SK-N-SH (cell line): ENCODE measurements at regions not wholly inside any gene's neighbourhood (a gene's known extent, or its start where the extent isn't known, plus 50 kb on each side); places are given as distances from the start of the nearest gene placed in this dataset.

Source experiments
- CTCF ChIA-PET: fragments of 300-600, 350-600 bp; formaldehyde crosslinking; extraction: SDS; loops from one replicate; lab custom pipeline; 2021; lab: Yijun Ruan, JAX
- POLR2A ChIA-PET: fragments of 350-600 bp; sonication (Branson Sonifier 250); formaldehyde crosslinking; extraction: SDS; loops from one replicate; lab custom pipeline; 2020; ENCODE audit warnings: antibody characterized with exemption, inconsistent platforms; lab: Yijun Ruan, JAX
- DNase-seq: peaks from one replicate; pipeline ENCODE4 v3.0.0; 2012
- H2AFZ ChIP-seq: fragments of 200-600 bp; sonication (generic); 2 replicates; pipeline ENCODE4 v1.8.1; 2016; ENCODE audit warnings: antibody characterized with exemption, mild to moderate bottlenecking, low read depth
- H3F3A ChIP-seq: fragments of 200-600 bp; sonication (generic); replicated peaks from 2 replicates; pipeline ENCODE3; 2016; ENCODE audit warnings: antibody characterized with exemption, mild to moderate bottlenecking; ENCODE audit not compliant: insufficient read depth
- H3K27ac ChIP-seq, 2 experiments: fragments of 200-500 bp in 1 of 2; fragments of 200-600 bp in 1 of 2; sonication (Bioruptor generic) in 1 of 2; sonication (generic), shearing (Covaris generic) in 1 of 2; 2 replicates each; pipeline versions ENCODE4 v1.5.1 to v1.6.1; 2014 to 2016; ENCODE audit warnings: low read depth in 2 of 2, inconsistent platforms in 1 of 2, low read length in 1 of 2, mild to moderate bottlenecking in 1 of 2, mixed read lengths in 1 of 2
- H3K27me3 ChIP-seq: fragments of 200-600 bp; sonication (generic), shearing (Covaris generic); 2 replicates; pipeline ENCODE4 v1.6.1; 2016; ENCODE audit warnings: mixed run types; ENCODE audit not compliant: insufficient read depth
- H3K36me3 ChIP-seq, 2 experiments: fragments of 200-500 bp in 1 of 2; fragments of 200-600 bp in 1 of 2; sonication (Bioruptor generic) in 1 of 2; sonication (generic) in 1 of 2; replicated peaks in 1 of 2; 2 replicates each; pipeline versions ENCODE3 to v1.5.1; 2014 to 2016; ENCODE audit warnings: low read length in 1 of 2, mild to moderate bottlenecking in 1 of 2; ENCODE audit not compliant: insufficient read depth in 2 of 2, control insufficient read depth in 1 of 2
- H3K4me1 ChIP-seq, 2 experiments: fragments of 200-500 bp in 1 of 2; fragments of 200-600 bp in 1 of 2; sonication (Bioruptor generic) in 1 of 2; sonication (generic), shearing (Covaris generic) in 1 of 2; 2 replicates each; pipeline versions ENCODE4 v1.5.1 to v1.6.1; 2014 to 2016; ENCODE audit warnings: low read depth in 1 of 2, low read length in 1 of 2, mixed run types in 1 of 2; ENCODE audit not compliant: insufficient read depth in 2 of 2, control insufficient read depth in 1 of 2
- H3K4me2 ChIP-seq: fragments of 200-600 bp; sonication (generic), shearing (Covaris generic); 2 replicates; pipeline ENCODE4 v1.6.1; 2017; ENCODE audit warnings: mixed run types
- H3K4me3 ChIP-seq, 2 experiments: fragments of 200-500 bp in 1 of 2; fragments of 200-600 bp in 1 of 2; sonication (Bioruptor generic) in 1 of 2; sonication (generic), shearing (Covaris generic) in 1 of 2; 2 replicates each; pipeline versions ENCODE4 v1.5.1 to v1.8.1; 2014 to 2016; ENCODE audit warnings: low read depth in 2 of 2, inconsistent platforms in 1 of 2, low read length in 1 of 2, mild to moderate bottlenecking in 1 of 2, mixed read lengths in 1 of 2, moderate library complexity in 1 of 2
- H3K79me2 ChIP-seq: fragments of 200-600 bp; sonication (generic); 2 replicates; pipeline ENCODE4 v1.8.1; 2017; ENCODE audit warnings: mild to moderate bottlenecking; ENCODE audit not compliant: insufficient read depth
- H3K9ac ChIP-seq: fragments of 200-600 bp; sonication (generic); 2 replicates; pipeline ENCODE4 v1.6.1; 2017; ENCODE audit warnings: mixed run types
- H3K9me2 ChIP-seq: fragments of 200-600 bp; sonication (generic); 2 replicates; pipeline ENCODE4 v1.6.1; 2017; ENCODE audit warnings: mixed run types
- H3K9me3 ChIP-seq: fragments of 200-600 bp; sonication (generic); 2 replicates; pipeline ENCODE4 v1.6.1; 2017; ENCODE audit warnings: mixed run types, mild to moderate bottlenecking, moderate library complexity
- H4K20me1 ChIP-seq: fragments of 200-600 bp; sonication (generic); 2 replicates; pipeline ENCODE4 v1.6.1; 2017; ENCODE audit warnings: mild to moderate bottlenecking, mixed run types; ENCODE audit not compliant: insufficient read depth
- CTCF ChIP-seq: fragments of 200-600 bp; sonication (generic); IDR thresholded peaks from 2 replicates; pipeline ENCODE4 v1.6.1; 2017; ENCODE audit warnings: antibody characterized with exemption, mild to moderate bottlenecking, moderate library complexity
- ELF1 ChIP-seq: IDR thresholded peaks from 2 replicates; pipeline ENCODE4 v1.4.0; 2012
- EP300 ChIP-seq, 2 experiments: IDR thresholded peaks; 2 replicates each; pipeline versions ENCODE4 v1.4.0 to v1.6.1; 2012; ENCODE audit warnings: borderline replicate concordance in 1 of 2, low read depth in 1 of 2, low read length in 1 of 2
- EZH2phosphoT487 ChIP-seq: fragments of 200-600 bp; sonication (generic); IDR thresholded peaks from 2 replicates; pipeline ENCODE4 v1.6.1; 2017; ENCODE audit warnings: low read depth, mixed run types, mild to moderate bottlenecking, antibody characterized with exemption, moderate library complexity, borderline replicate concordance
- FOSL2 ChIP-seq: IDR thresholded peaks from 2 replicates; pipeline ENCODE4 v1.4.0; 2012; ENCODE audit warnings: low read depth, mild to moderate bottlenecking, moderate library complexity, borderline replicate concordance
- GATA2 ChIP-seq: sonication (generic); formaldehyde crosslinking; IDR thresholded peaks from 2 replicates; pipeline ENCODE4 v1.5.0; 2020; ENCODE audit warnings: mild to moderate bottlenecking, missing genetic modification reagents
- MXI1 ChIP-seq: IDR thresholded peaks from 2 replicates; pipeline ENCODE4 v1.6.1; 2012; ENCODE audit warnings: mild to moderate bottlenecking, low read depth, low read length, improper control_type of control experiment
- NFIC ChIP-seq: IDR thresholded peaks from 2 replicates; pipeline ENCODE4 v1.4.0; 2012; ENCODE audit warnings: borderline replicate concordance
- NRF1 ChIP-seq: IDR thresholded peaks from 2 replicates; pipeline ENCODE4 v1.6.1; 2012; ENCODE audit warnings: low read depth, mild to moderate bottlenecking, low read length
- PBX3 ChIP-seq: IDR thresholded peaks from 2 replicates; pipeline ENCODE4; 2012
- POLR2AphosphoS5 ChIP-seq: IDR thresholded peaks from 2 replicates; pipeline ENCODE4 v1.6.1; 2012; ENCODE audit warnings: low read depth, low read length
- RCOR1 ChIP-seq: fragments of 150-350 bp; IDR thresholded peaks from 2 replicates; pipeline ENCODE4 v1.6.1; 2017; ENCODE audit warnings: antibody characterized with exemption, low read length
- RFX5 ChIP-seq: IDR thresholded peaks from 2 replicates; pipeline ENCODE4 v1.6.1; 2012; ENCODE audit warnings: mild to moderate bottlenecking, improper control_type of control experiment, low read length
- RXRA ChIP-seq: IDR thresholded peaks from 2 replicates; pipeline ENCODE4 v1.4.0; 2012; ENCODE audit warnings: low read depth, mild to moderate bottlenecking, borderline replicate concordance
- SIN3A ChIP-seq: IDR thresholded peaks from 2 replicates; pipeline ENCODE4 v1.6.1; 2012; ENCODE audit warnings: low read depth, mild to moderate bottlenecking, low read length, moderate library complexity, borderline replicate concordance
- SMC3 ChIP-seq: IDR thresholded peaks from 2 replicates; pipeline ENCODE4 v1.6.1; 2012; ENCODE audit warnings: low read depth, low read length, improper control_type of control experiment
- YY1 ChIP-seq: IDR thresholded peaks from 2 replicates; pipeline ENCODE4 v1.4.0; 2012; ENCODE audit warnings: low read depth, mild to moderate bottlenecking
- WGBS: methylation state at CpG from one replicate; pipeline ENCODE4 v1.1.6; 2017; ENCODE audit warnings: low lambda C conversion rate; 5-methylcytosine and 5-hydroxymethylcytosine counted together
- TF ChIP-seq, protein P1 (sequence below): fragments of 150-350 bp; IDR thresholded peaks from 2 replicates; pipeline ENCODE4 v1.6.1; 2017; ENCODE audit warnings: antibody characterized with exemption, low read length, low read depth, borderline replicate concordance

GRCh38 chr3:157718800-157719199 is 215.6 kb upstream of the VEPH1 start:
- Histone ChIP-seq H3K27ac (no peak overlapping the region), H3K4me1 (no peaks in the 10 kb centered on the region; a peak in 1 of 4 replicates), H3K4me3 (no peak overlapping the region), H3K9me2 (no peaks in the 10 kb centered on the region), H3K79me2 (no peaks in the 10 kb centered on the region), H3K36me3 (no peaks in the 10 kb centered on the region), H3K9ac (no peak overlapping the region), H4K20me1 (no peaks in the 10 kb centered on the region), H3F3A (no peaks in the 10 kb centered on the region), H3K4me2 (no peak overlapping the region), H3K9me3 (peaks cover 14% of the 10 kb centered on the region; the same call in 1 of the 2 replicates), H2AFZ (no peak overlapping the region), H3K27me3 (no peaks in the 10 kb centered on the region; the same call in 1 of the 2 replicates)
- CTCF ChIA-PET: no interaction called here
- TF ChIP-seq ELF1: no peak
- no peak for TF ChIP-seq RFX5
- TF ChIP-seq PBX3: no peak
- TF ChIP-seq YY1: no peak
- no peak for TF ChIP-seq NRF1
- no peak for TF ChIP-seq MXI1
- TF ChIP-seq RCOR1: no peak
- TF ChIP-seq SMC3: no peak
- no peak for TF ChIP-seq FOSL2
- TF ChIP-seq SIN3A: no peak
- no peak for TF ChIP-seq CTCF
- POLR2A ChIA-PET: no interaction called here
- DNase-seq: no peak
- WGBS: 58% methylated on average over 4 of the region's 4 CpGs

DNA sequence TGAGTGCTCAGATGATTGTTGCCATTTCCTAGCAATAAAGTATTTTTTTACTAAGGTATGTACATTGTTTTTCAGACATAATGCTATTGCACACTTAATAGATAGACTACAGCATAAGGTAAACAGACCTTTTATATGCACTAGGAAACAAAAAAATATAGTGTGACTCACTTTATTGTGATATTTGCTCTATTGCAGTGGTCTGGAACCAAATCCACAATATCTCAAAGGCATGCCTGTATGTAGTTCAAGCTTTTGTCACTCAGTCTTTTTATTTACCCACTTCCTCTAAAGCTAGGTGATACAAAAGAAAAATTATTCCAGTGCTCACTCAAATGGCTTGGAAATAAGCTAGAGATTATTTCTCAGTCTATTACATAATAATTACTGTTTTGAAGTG is 209.9 kb upstream of the VEPH1 start:
- TF ChIP-seq RXRA: no peak
- TF ChIP-seq SMC3: no peak
- TF ChIP-seq RCOR1: no peak
- no peak for TF ChIP-seq SIN3A
- TF ChIP-seq EP300 (IDR thresholded peaks at IDR 0.05; ENCODE audit: borderline replicate concordance in 1 of 2, low read depth in 1 of 2, low read length in 1 of 2): no peak
- no peak for TF ChIP-seq NFIC
- no peak for TF ChIP-seq EZH2phosphoT487
- TF ChIP-seq, protein P1, sequence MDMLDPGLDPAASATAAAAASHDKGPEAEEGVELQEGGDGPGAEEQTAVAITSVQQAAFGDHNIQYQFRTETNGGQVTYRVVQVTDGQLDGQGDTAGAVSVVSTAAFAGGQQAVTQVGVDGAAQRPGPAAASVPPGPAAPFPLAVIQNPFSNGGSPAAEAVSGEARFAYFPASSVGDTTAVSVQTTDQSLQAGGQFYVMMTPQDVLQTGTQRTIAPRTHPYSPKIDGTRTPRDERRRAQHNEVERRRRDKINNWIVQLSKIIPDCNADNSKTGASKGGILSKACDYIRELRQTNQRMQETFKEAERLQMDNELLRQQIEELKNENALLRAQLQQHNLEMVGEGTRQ: no peak
- TF ChIP-seq YY1: no peak
- TF ChIP-seq GATA2 (CRISPR knock-in tag): no peak
- no peak for TF ChIP-seq POLR2AphosphoS5
- TF ChIP-seq, all 33 proteins: peak for 0
- H3K36me3 ChIP-seq: no peaks in the 10 kb centered on the region
- no peak overlapping the region for H3K9ac ChIP-seq
- no peaks in the 10 kb centered on the region; a peak in 1 of 4 replicates for H3K4me1 ChIP-seq
- H3K79me2 ChIP-seq: no peaks in the 10 kb centered on the region
- no peak overlapping the region for H3K4me2 ChIP-seq
- no peak overlapping the region for H3K4me3 ChIP-seq
- no peak for DNase-seq
- POLR2A ChIA-PET: no interaction called here
- no peaks in the 10 kb centered on the region for H3K9me3 ChIP-seq
- H3K9me2 ChIP-seq: no peaks in the 10 kb centered on the region
- no peaks in the 10 kb centered on the region for H3F3A ChIP-seq
- no peak overlapping the region for H3K27ac ChIP-seq
- H4K20me1 ChIP-seq: no peaks in the 10 kb centered on the region
- no peak overlapping the region for H2AFZ ChIP-seq
- no peaks in the 10 kb centered on the region; the same call in 1 of the 2 replicates for H3K27me3 ChIP-seq
- CTCF ChIA-PET: no interaction called here
